Activated B cell treated with CpG ODN at 0.5 μM for 24 hours (primary cell): ENCODE measurements at regions not wholly inside any gene's neighbourhood (a gene's known extent, or its start where the extent isn't known, plus 50 kb on each side); places are given as distances from the start of the nearest gene placed in this dataset.

Experiments
- ATAC-seq: fragments of 200-7000 bp; cut with Tn5 transposase; one replicate; pipeline ENCODE4 v1.10.0; 2021; ENCODE audit warnings: low read depth, mild to moderate bottlenecking, moderate library complexity
- CTCF ChIA-PET: fragments of 350-600 bp; sonication (Branson Sonifier 250); formaldehyde crosslinking; loops from one replicate; lab custom pipeline; 2021; ENCODE audit warnings: antibody characterized with exemption; lab: Charles Lee
- POLR2A ChIA-PET: fragments of 350-600 bp; sonication (Branson Sonifier 250); formaldehyde crosslinking; loops from one replicate; lab custom pipeline; 2021; ENCODE audit warnings: antibody characterized with exemption; lab: Charles Lee
- DNase-seq: peaks from one replicate; pipeline ENCODE4 v3.0.0; 2022
- H3K27ac Mint-ChIP-seq: one replicate; pipeline ENCODE4 v1.8.0; 2020; ENCODE audit warnings: mixed read lengths
- H3K27me3 Mint-ChIP-seq: one replicate; pipeline ENCODE4 v1.8.0; 2021; ENCODE audit warnings: mixed read lengths
- H3K36me3 Mint-ChIP-seq: one replicate; pipeline ENCODE4 v1.8.0; 2021; ENCODE audit warnings: low read depth, mixed read lengths
- H3K4me1 Mint-ChIP-seq: one replicate; pipeline ENCODE4 v1.8.0; 2021; ENCODE audit warnings: mixed read lengths
- H3K4me3 Mint-ChIP-seq: one replicate; pipeline ENCODE4 v1.8.0; 2020; ENCODE audit warnings: mild to moderate bottlenecking, mixed read lengths
- H3K9me3 Mint-ChIP-seq: one replicate; pipeline ENCODE4 v1.8.0; 2020; ENCODE audit warnings: mixed read lengths
- CTCF ChIP-seq: fragments of 200-600 bp; IDR thresholded peaks from one replicate; pipeline ENCODE4 v1.8.0; 2022; ENCODE audit warnings: antibody characterized with exemption, mild to moderate bottlenecking
- intact Hi-C: fragments of 100-400 bp; cut with micrococcal nuclease; formaldehyde crosslinking; loops from one replicate; pipeline ENCODE4 v1.15.1; 2024

GRCh38 chr5:30846171-30846570 lies 347.3 kb upstream of the CDH6 start:
- H3K36me3 Mint-ChIP-seq: no peaks in the 10 kb centered on the region
- H3K4me3 Mint-ChIP-seq: no peak overlapping the region
- H3K4me1 Mint-ChIP-seq: no peaks in the 10 kb centered on the region
- intact Hi-C loops: no loop called here
- no peak for TF ChIP-seq CTCF
- POLR2A ChIA-PET: no interaction called here
- H3K9me3 Mint-ChIP-seq: peaks cover 5% of the 10 kb centered on the region
- ATAC-seq: no peak
- H3K27me3 Mint-ChIP-seq: no peaks in the 10 kb centered on the region
- no peak overlapping the region for H3K27ac Mint-ChIP-seq
- no peak for DNase-seq
- CTCF ChIA-PET: no interaction called here

- ChIA-PET CTCF (no interaction called here), POLR2A (no interaction called here)
- intact Hi-C loops: no loop called here
- no peak for TF ChIP-seq CTCF
- ATAC-seq: no peak
- Mint-ChIP-seq H3K4me3 (no peak overlapping the region), H3K4me1 (no peaks in the 10 kb centered on the region), H3K36me3 (no peaks in the 10 kb centered on the region), H3K27ac (no peak overlapping the region), H3K27me3 (no peaks in the 10 kb centered on the region), H3K9me3 (peaks cover 5% of the 10 kb centered on the region)
- no peak for DNase-seq
Measured at GRCh38 chr5:30845194-30845593, 348.3 kb upstream of the CDH6 start.

GRCh38 chr5:30843541-30843940 lies 349.9 kb upstream of the CDH6 start:
- H3K4me3 Mint-ChIP-seq: no peak overlapping the region
- H3K4me1 Mint-ChIP-seq: no peaks in the 10 kb centered on the region
- no peak for TF ChIP-seq CTCF
- intact Hi-C loops: no loop called here
- H3K9me3 Mint-ChIP-seq: peaks cover 5% of the 10 kb centered on the region
- H3K27ac Mint-ChIP-seq: no peak overlapping the region
- POLR2A ChIA-PET: no interaction called here
- H3K27me3 Mint-ChIP-seq: no peaks in the 10 kb centered on the region
- CTCF ChIA-PET: no interaction called here
- no peaks in the 10 kb centered on the region for H3K36me3 Mint-ChIP-seq
- DNase-seq: no peak
- no peak for ATAC-seq

GRCh38 chr5:30839956-30840355 lies 353.5 kb upstream of the CDH6 start:
- ATAC-seq: no peak
- no peak for TF ChIP-seq CTCF
- H3K4me1 Mint-ChIP-seq: no peaks in the 10 kb centered on the region
- CTCF ChIA-PET: no interaction called here
- no peak overlapping the region for H3K27ac Mint-ChIP-seq
- H3K27me3 Mint-ChIP-seq: no peaks in the 10 kb centered on the region
- peaks cover 12% of the 10 kb centered on the region for H3K9me3 Mint-ChIP-seq
- POLR2A ChIA-PET: no interaction called here
- H3K4me3 Mint-ChIP-seq: no peak overlapping the region
- no peak for DNase-seq
- H3K36me3 Mint-ChIP-seq: no peaks in the 10 kb centered on the region
- intact Hi-C loops: no loop called here

GRCh38 chr5:30838936-30839496 lies 354.5 kb upstream of the CDH6 start:
- TF ChIP-seq CTCF: no peak
- Mint-ChIP-seq H3K27ac (no peak overlapping the region), H3K36me3 (no peaks in the 10 kb centered on the region), H3K4me1 (no peaks in the 10 kb centered on the region), H3K4me3 (no peak overlapping the region), H3K9me3 (peaks cover 8% of the 10 kb centered on the region), H3K27me3 (no peaks in the 10 kb centered on the region)
- intact Hi-C loops: no loop called here
- ATAC-seq (no peak), DNase-seq (no peak)
- CTCF ChIA-PET: no interaction called here
- POLR2A ChIA-PET: no interaction called here
